Neural cell (in vitro differentiated cells): ENCODE measurements at regions not wholly inside any gene's neighbourhood (a gene's known extent, or its start where the extent isn't known, plus 50 kb on each side); places are given as distances from the start of the nearest gene placed in this dataset.

Experiments used
- H2AFZ ChIP-seq: fragments of 200-600, 300-800 bp; sonication (generic), shearing (Covaris generic); 2 replicates; pipeline ENCODE4 v1.6.0; 2014; ENCODE audit warnings: low read depth, mild to moderate bottlenecking, antibody characterized with exemption, low read length, moderate library complexity
- H3F3A ChIP-seq: fragments of 200-600 bp; shearing (Covaris generic); 2 replicates; pipeline ENCODE4 v1.6.1; 2016; ENCODE audit warnings: mild to moderate bottlenecking, moderate library complexity, mixed read lengths, antibody characterized with exemption, low read length; ENCODE audit not compliant: insufficient read depth, poor library complexity, severe bottlenecking
- H3K27ac ChIP-seq: fragments of 200-600, 300-800 bp; sonication (generic), shearing (Covaris generic); 2 replicates; pipeline ENCODE4 v1.5.1; 2014; ENCODE audit warnings: mild to moderate bottlenecking, low read length, moderate library complexity
- H3K27me3 ChIP-seq: fragments of 300-800, 200-600 bp; sonication (generic), shearing (Covaris generic); 2 replicates; pipeline ENCODE4 v1.6.0; 2014; ENCODE audit warnings: mild to moderate bottlenecking, low read depth, low read length, moderate library complexity; ENCODE audit not compliant: insufficient read depth
- H3K36me3 ChIP-seq: fragments of 300-800, 200-600 bp; sonication (generic), shearing (Covaris generic); 2 replicates; pipeline ENCODE4 v1.5.1; 2014; ENCODE audit warnings: mild to moderate bottlenecking, antibody characterized with exemption, low read length, moderate library complexity; ENCODE audit not compliant: insufficient read depth
- H3K4me2 ChIP-seq: fragments of 300-800, 200-600 bp; sonication (generic), shearing (Covaris generic); 2 replicates; pipeline ENCODE4 v1.6.0; 2014; ENCODE audit warnings: mild to moderate bottlenecking, low read length
- H3K4me3 ChIP-seq: fragments of 300-800, 200-600 bp; sonication (generic), shearing (Covaris generic); 2 replicates; pipeline ENCODE4 v1.5.1; 2014; ENCODE audit warnings: mild to moderate bottlenecking, low read length, moderate library complexity
- H3K79me2 ChIP-seq: fragments of 200-600 bp; shearing (Covaris generic); replicated peaks from 2 replicates; pipeline ENCODE4 v1.6.0; 2014; ENCODE audit warnings: mild to moderate bottlenecking, low read length, moderate library complexity; ENCODE audit not compliant: insufficient read depth
- H3K9ac ChIP-seq: fragments of 300-800, 200-600 bp; sonication (generic), shearing (Covaris generic); 2 replicates; pipeline ENCODE4 v1.6.1; 2016; ENCODE audit warnings: mild to moderate bottlenecking, low read length, mixed read lengths
- H3K9me2 ChIP-seq: fragments of 200-600 bp; shearing (Covaris generic); 2 replicates; pipeline ENCODE4 v1.6.1; 2016; ENCODE audit warnings: mild to moderate bottlenecking, low read length, mixed read lengths; ENCODE audit not compliant: insufficient read depth
- H3K9me3 ChIP-seq: fragments of 200-600, 300-800 bp; sonication (generic), shearing (Covaris generic); 2 replicates; pipeline ENCODE4 v1.6.1; 2016; ENCODE audit warnings: mild to moderate bottlenecking, mixed run types, low read length, moderate library complexity, mixed read lengths
- H4K20me1 ChIP-seq: fragments of 200-600 bp; shearing (Covaris generic); 2 replicates; pipeline ENCODE4 v1.6.1; 2016; ENCODE audit warnings: mild to moderate bottlenecking, mixed run types; ENCODE audit not compliant: insufficient read depth
- EP300 ChIP-seq: fragments of 450-650 bp; conservative IDR thresholded peaks from 2 replicates; pipeline ENCODE4 v1.6.1; 2014; ENCODE audit warnings: antibody characterized with exemption, mild to moderate bottlenecking, moderate library complexity; ENCODE audit not compliant: poor library complexity, severe bottlenecking
- EZH2 ChIP-seq: fragments of 200-600, 300-800 bp; shearing (Covaris generic), sonication (generic); IDR thresholded peaks from 2 replicates; pipeline ENCODE4 v1.6.1; 2014; ENCODE audit warnings: antibody characterized with exemption, low read length, borderline replicate concordance, mild to moderate bottlenecking; ENCODE audit not compliant: insufficient read depth, poor library complexity, severe bottlenecking
- MXI1 ChIP-seq: fragments of 450-650 bp; conservative IDR thresholded peaks from 2 replicates; pipeline ENCODE4 v1.6.1; 2014; ENCODE audit warnings: antibody characterized with exemption, mild to moderate bottlenecking; ENCODE audit not compliant: poor library complexity, severe bottlenecking
- POLR2AphosphoS5 ChIP-seq: IDR thresholded peaks from 2 replicates; pipeline ENCODE4 v1.6.1; 2012
- RAD21 ChIP-seq: fragments of 450-650 bp; conservative IDR thresholded peaks from 2 replicates; pipeline ENCODE4 v1.6.1; 2014; ENCODE audit warnings: antibody characterized with exemption, mild to moderate bottlenecking, moderate library complexity
- SMC3 ChIP-seq: fragments of 450-650 bp; conservative IDR thresholded peaks from 2 replicates; pipeline ENCODE4 v1.6.1; 2014; ENCODE audit warnings: antibody characterized with exemption, mild to moderate bottlenecking, moderate library complexity; ENCODE audit not compliant: poor library complexity
- TAF1 ChIP-seq: IDR thresholded peaks from 2 replicates; pipeline ENCODE4 v1.6.1; 2012; ENCODE audit warnings: low read depth
- TF ChIP-seq, protein P1 (sequence below): IDR thresholded peaks from 2 replicates; pipeline ENCODE4 v1.6.1; 2012; ENCODE audit warnings: borderline replicate concordance
- TF ChIP-seq, protein P2 (sequence below): fragments of 450-650 bp; IDR thresholded peaks from 2 replicates; pipeline ENCODE4 v1.5.1; 2014; ENCODE audit warnings: antibody characterized with exemption, mild to moderate bottlenecking, moderate library complexity; ENCODE audit not compliant: poor library complexity, severe bottlenecking

DNA sequence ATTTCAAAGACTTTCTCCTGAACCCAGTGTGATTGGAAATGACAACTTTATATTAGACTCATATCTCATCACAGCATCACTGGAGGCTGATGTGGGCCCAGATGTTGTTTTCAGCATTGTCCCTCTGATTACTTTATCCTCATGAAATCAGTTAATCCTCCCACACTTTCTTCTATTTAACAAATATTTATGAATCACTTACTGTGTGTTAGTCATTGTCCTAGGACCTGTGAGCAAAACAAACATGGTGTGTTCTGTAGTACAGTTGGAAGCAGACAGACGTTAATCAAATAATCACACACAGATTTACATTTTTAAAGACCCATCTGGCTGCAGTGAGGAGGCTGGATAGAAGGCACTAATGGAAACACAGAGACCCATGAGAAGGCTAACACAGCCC lies 383.7 kb downstream of the PRDM2 start:
- no peak overlapping the region for H3K4me2 ChIP-seq
- H3K9ac ChIP-seq: no peak overlapping the region
- H3F3A ChIP-seq: no peaks in the 10 kb centered on the region
- no peaks in the 10 kb centered on the region for H4K20me1 ChIP-seq
- H3K4me3 ChIP-seq: no peak overlapping the region
- no peaks in the 10 kb centered on the region for H3K79me2 ChIP-seq
- no peaks in the 10 kb centered on the region for H3K36me3 ChIP-seq
- no peaks in the 10 kb centered on the region for H3K27me3 ChIP-seq
- H3K27ac ChIP-seq: no peak overlapping the region
- no peak overlapping the region for H2AFZ ChIP-seq
- H3K9me2 ChIP-seq: no peaks in the 10 kb centered on the region
- H3K9me3 ChIP-seq: no peaks in the 10 kb centered on the region
- TF ChIP-seq RAD21: no peak
- no peak for TF ChIP-seq POLR2AphosphoS5
- TF ChIP-seq TAF1: no peak
- no peak for TF ChIP-seq SMC3
- TF ChIP-seq, protein P1, sequence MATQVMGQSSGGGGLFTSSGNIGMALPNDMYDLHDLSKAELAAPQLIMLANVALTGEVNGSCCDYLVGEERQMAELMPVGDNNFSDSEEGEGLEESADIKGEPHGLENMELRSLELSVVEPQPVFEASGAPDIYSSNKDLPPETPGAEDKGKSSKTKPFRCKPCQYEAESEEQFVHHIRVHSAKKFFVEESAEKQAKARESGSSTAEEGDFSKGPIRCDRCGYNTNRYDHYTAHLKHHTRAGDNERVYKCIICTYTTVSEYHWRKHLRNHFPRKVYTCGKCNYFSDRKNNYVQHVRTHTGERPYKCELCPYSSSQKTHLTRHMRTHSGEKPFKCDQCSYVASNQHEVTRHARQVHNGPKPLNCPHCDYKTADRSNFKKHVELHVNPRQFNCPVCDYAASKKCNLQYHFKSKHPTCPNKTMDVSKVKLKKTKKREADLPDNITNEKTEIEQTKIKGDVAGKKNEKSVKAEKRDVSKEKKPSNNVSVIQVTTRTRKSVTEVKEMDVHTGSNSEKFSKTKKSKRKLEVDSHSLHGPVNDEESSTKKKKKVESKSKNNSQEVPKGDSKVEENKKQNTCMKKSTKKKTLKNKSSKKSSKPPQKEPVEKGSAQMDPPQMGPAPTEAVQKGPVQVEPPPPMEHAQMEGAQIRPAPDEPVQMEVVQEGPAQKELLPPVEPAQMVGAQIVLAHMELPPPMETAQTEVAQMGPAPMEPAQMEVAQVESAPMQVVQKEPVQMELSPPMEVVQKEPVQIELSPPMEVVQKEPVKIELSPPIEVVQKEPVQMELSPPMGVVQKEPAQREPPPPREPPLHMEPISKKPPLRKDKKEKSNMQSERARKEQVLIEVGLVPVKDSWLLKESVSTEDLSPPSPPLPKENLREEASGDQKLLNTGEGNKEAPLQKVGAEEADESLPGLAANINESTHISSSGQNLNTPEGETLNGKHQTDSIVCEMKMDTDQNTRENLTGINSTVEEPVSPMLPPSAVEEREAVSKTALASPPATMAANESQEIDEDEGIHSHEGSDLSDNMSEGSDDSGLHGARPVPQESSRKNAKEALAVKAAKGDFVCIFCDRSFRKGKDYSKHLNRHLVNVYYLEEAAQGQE: no peak
- TF ChIP-seq MXI1: no peak
- TF ChIP-seq, protein P2, sequence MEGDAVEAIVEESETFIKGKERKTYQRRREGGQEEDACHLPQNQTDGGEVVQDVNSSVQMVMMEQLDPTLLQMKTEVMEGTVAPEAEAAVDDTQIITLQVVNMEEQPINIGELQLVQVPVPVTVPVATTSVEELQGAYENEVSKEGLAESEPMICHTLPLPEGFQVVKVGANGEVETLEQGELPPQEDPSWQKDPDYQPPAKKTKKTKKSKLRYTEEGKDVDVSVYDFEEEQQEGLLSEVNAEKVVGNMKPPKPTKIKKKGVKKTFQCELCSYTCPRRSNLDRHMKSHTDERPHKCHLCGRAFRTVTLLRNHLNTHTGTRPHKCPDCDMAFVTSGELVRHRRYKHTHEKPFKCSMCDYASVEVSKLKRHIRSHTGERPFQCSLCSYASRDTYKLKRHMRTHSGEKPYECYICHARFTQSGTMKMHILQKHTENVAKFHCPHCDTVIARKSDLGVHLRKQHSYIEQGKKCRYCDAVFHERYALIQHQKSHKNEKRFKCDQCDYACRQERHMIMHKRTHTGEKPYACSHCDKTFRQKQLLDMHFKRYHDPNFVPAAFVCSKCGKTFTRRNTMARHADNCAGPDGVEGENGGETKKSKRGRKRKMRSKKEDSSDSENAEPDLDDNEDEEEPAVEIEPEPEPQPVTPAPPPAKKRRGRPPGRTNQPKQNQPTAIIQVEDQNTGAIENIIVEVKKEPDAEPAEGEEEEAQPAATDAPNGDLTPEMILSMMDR: no peak
- no peak for TF ChIP-seq EZH2
- no peak for TF ChIP-seq EP300

- Histone ChIP-seq H4K20me1 (no peaks in the 10 kb centered on the region), H3F3A (no peaks in the 10 kb centered on the region), H3K27ac (no peak overlapping the region), H3K4me3 (no peak overlapping the region), H3K4me2 (no peak overlapping the region), H3K27me3 (no peaks in the 10 kb centered on the region), H3K79me2 (no peaks in the 10 kb centered on the region), H2AFZ (no peak overlapping the region), H3K9me3 (no peaks in the 10 kb centered on the region), H3K36me3 (no peaks in the 10 kb centered on the region), H3K9me2 (no peaks in the 10 kb centered on the region), H3K9ac (no peak overlapping the region)
- TF ChIP-seq SMC3: no peak
- TF ChIP-seq MXI1: no peak
- TF ChIP-seq, protein P1: no peak
- TF ChIP-seq, protein P2: no peak
- TF ChIP-seq RAD21: no peak
- TF ChIP-seq POLR2AphosphoS5: no peak
- TF ChIP-seq EP300: no peak
- no peak for TF ChIP-seq TAF1
- TF ChIP-seq EZH2: no peak
Observed at GRCh38 chr1:14090062-14090461, 390.1 kb downstream of the PRDM2 start.
